ENCODE measurements at regions not wholly inside any gene's neighbourhood (a gene's known extent, or its start where the extent isn't known, plus 50 kb on each side); places are given as distances from the start of the nearest gene placed in this dataset.

- no peak for TF ChIP-seq POLR2AphosphoS5 (IDR thresholded peaks at IDR 0.05; ENCODE audit: low read depth, low read length)
- no peak for TF ChIP-seq POLR2A (IDR thresholded peaks at IDR 0.05; ENCODE audit: low read depth, low read length)
- no peak for TF ChIP-seq SPI1 (IDR thresholded peaks at IDR 0.05; ENCODE audit: low read depth, low read length)
- TF ChIP-seq TAF1 (IDR thresholded peaks at IDR 0.05; ENCODE audit: low read depth, low read length) = no peak
- no peak for TF ChIP-seq PAX5 (IDR thresholded peaks at IDR 0.05; ENCODE audit: insufficient read depth, low read length, severe bottlenecking)
Observed at GRCh38 chr10:36766940-36767339, 358.5 kb upstream of the ANKRD30A start.

All from GM12891 (cell line).